ENCODE measurements at regions not wholly inside any gene's neighbourhood (a gene's known extent, or its start where the extent isn't known, plus 50 kb on each side); places are given as distances from the start of the nearest gene placed in this dataset.

DNA sequence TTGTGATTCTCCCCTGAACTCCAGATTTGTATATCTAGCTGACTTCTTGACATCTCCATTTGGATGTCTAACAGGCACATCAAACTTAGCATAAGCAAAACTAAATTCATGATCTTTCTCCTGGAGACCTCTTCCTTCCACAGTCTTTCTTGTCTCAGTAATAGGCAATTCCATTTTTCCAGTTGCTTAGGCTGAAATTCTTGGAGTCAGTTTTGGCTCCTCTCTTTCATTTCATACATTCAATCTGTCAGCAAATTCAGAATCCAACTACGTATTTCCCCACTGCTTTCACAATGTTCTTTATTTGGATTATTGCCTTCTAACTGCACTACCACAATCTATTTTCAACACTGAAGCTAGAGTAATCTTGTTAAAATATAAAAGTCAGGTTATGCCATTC lies 219.9 kb upstream of the GLRA2 start:
- TF ChIP-seq, protein P1, sequence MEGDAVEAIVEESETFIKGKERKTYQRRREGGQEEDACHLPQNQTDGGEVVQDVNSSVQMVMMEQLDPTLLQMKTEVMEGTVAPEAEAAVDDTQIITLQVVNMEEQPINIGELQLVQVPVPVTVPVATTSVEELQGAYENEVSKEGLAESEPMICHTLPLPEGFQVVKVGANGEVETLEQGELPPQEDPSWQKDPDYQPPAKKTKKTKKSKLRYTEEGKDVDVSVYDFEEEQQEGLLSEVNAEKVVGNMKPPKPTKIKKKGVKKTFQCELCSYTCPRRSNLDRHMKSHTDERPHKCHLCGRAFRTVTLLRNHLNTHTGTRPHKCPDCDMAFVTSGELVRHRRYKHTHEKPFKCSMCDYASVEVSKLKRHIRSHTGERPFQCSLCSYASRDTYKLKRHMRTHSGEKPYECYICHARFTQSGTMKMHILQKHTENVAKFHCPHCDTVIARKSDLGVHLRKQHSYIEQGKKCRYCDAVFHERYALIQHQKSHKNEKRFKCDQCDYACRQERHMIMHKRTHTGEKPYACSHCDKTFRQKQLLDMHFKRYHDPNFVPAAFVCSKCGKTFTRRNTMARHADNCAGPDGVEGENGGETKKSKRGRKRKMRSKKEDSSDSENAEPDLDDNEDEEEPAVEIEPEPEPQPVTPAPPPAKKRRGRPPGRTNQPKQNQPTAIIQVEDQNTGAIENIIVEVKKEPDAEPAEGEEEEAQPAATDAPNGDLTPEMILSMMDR (IDR thresholded peaks at IDR 0.05) = no peak
- no peak for TF ChIP-seq POLR2A (IDR thresholded peaks at IDR 0.05)

Data from heart left ventricle (tissue), 13 donors.